ENCODE measurements at regions not wholly inside any gene's neighbourhood (a gene's known extent, or its start where the extent isn't known, plus 50 kb on each side); places are given as distances from the start of the nearest gene placed in this dataset.

- POLR2A ChIA-PET, result no interaction called here
These were observed 74.4 kb upstream of the PAX2 start for GRCh38 chr10:100670828-100671479.

More at GRCh38 chr10:100670828-100671479, 74.4 kb upstream of the PAX2 start:
- Histone ChIP-seq H3K27ac (ENCODE audit: insufficient read depth, low read depth, low read length) (no peak overlapping the region), H3K36me3 (ENCODE audit: control insufficient read depth in 2 of 2, extremely low read depth in 1 of 2, insufficient read depth in 2 of 2, low read length in 2 of 2) (no peaks in the 10 kb centered on the region), H3K4me2 (ENCODE audit: insufficient read depth, low read length) (no peak overlapping the region), H3K9me1 (replicated peaks; ENCODE audit: control insufficient read depth, extremely low read depth, insufficient read depth, low read length) (no peaks in the 10 kb centered on the region), H3K9me3 (replicated peaks; ENCODE audit: control insufficient read depth, insufficient read depth, low read length) (no peaks in the 10 kb centered on the region), H3K4me3 (replicated peaks in 1 of 3; ENCODE audit: insufficient read depth in 1 of 3, low read depth in 1 of 3, low read length in 3 of 3) (no peak overlapping the region), H4K20me1 (replicated peaks; ENCODE audit: control insufficient read depth, extremely low read depth, insufficient read depth, low read length) (no peaks in the 10 kb centered on the region), H3K4me1 (ENCODE audit: control insufficient read depth, extremely low read depth, insufficient read depth, low read length) (no peaks in the 10 kb centered on the region), H3K9ac (replicated peaks; ENCODE audit: extremely low read depth, insufficient read depth, low read length) (no peak overlapping the region), H3K79me2 (ENCODE audit: control insufficient read depth, insufficient read depth, low read length) (no peaks in the 10 kb centered on the region), H3K27me3 (ENCODE audit: control insufficient read depth in 2 of 2, insufficient read depth in 2 of 2, low read length in 2 of 2) (peaks cover 32 to 42% of the 10 kb centered on the region in 2 experiments), H2AFZ (ENCODE audit: low read depth, low read length) (no peak overlapping the region)
- peak; percentile 31 for FAIRE-seq
- no peak for DNase-seq (ENCODE audit: low read depth, low spot score)
- no TSS peak for BruUV-seq (replicated peaks)
- CTCF ChIA-PET, result interaction anchor here (0.6 to 4.0 kb wide), 16 partner anchors 10 to 344 kb away, joined by 3 to 43 read pairs (median 4); no protein-coding TSS in a partner anchor
- intact Hi-C loops (cut with micrococcal nuclease), result loop anchor here (1.0 to 5.0 kb wide), 4 partner anchors 72 to 341 kb away; no protein-coding TSS in a partner anchor
- dilution Hi-C loops (cut with MboI; ENCODE audit: extremely low pct_ligation_motif_present, low sequenced_read_pairs), result no loop called here
- TF ChIP-seq JUN (IDR thresholded peaks at IDR 0.05; ENCODE audit: borderline replicate concordance, insufficient read depth, insufficient read length, low read depth) (no peak), CTCF (IDR thresholded peaks at IDR 0.05; ENCODE audit: extremely low read depth in 1 of 2, insufficient read depth in 1 of 2, low read depth in 1 of 2, low read length in 2 of 2) (peak; percentile 63 to 78), MYC (IDR thresholded peaks at IDR 0.05; ENCODE audit: low read depth, low read length) (no peak), POLR2AphosphoS5 (IDR thresholded peaks at IDR 0.05; ENCODE audit: insufficient read depth, low read depth, low read length) (no peak), POLR2A (IDR thresholded peaks at IDR 0.05; ENCODE audit: low read depth, low read length) (no peak), FOS (IDR thresholded peaks at IDR 0.05; ENCODE audit: borderline replicate concordance, insufficient read depth, low read length) (no peak), EZH2 (IDR thresholded peaks at IDR 0.05; ENCODE audit: borderline replicate concordance, low read depth, low read length, severe bottlenecking) (peak; percentile 80)

Measured in endothelial cell of umbilical vein (primary cell).